ENCODE measurements at regions not wholly inside any gene's neighbourhood (a gene's known extent, or its start where the extent isn't known, plus 50 kb on each side); places are given as distances from the start of the nearest gene placed in this dataset.

DNA sequence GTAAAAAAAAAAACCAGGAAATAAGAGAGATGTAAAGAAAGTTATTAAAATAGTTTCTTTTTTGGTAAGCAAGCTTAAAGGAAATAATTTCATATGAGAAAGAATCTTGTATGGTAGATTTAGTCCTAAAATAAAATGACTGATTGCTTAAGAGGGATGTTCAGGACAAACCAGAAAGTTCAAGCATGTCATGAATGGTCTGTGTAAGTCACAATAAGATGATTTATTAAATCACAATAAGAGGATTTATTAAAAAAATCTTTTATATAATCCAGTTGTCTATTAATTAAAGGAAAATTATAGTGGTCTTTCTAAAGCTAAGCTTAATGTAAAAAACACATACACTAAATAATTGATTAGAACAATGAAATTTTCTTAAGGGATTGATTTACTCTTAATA, 91.8 kb upstream of the OR13F1 start:
- TF ChIP-seq, protein P1, sequence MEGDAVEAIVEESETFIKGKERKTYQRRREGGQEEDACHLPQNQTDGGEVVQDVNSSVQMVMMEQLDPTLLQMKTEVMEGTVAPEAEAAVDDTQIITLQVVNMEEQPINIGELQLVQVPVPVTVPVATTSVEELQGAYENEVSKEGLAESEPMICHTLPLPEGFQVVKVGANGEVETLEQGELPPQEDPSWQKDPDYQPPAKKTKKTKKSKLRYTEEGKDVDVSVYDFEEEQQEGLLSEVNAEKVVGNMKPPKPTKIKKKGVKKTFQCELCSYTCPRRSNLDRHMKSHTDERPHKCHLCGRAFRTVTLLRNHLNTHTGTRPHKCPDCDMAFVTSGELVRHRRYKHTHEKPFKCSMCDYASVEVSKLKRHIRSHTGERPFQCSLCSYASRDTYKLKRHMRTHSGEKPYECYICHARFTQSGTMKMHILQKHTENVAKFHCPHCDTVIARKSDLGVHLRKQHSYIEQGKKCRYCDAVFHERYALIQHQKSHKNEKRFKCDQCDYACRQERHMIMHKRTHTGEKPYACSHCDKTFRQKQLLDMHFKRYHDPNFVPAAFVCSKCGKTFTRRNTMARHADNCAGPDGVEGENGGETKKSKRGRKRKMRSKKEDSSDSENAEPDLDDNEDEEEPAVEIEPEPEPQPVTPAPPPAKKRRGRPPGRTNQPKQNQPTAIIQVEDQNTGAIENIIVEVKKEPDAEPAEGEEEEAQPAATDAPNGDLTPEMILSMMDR (IDR thresholded peaks at IDR 0.05), result no peak
- TF ChIP-seq EZH2 (IDR thresholded peaks at IDR 0.05; ENCODE audit: borderline replicate concordance, insufficient read depth, low read depth, low read length, poor library complexity, severe bottlenecking), result no peak
